H1 (cell line): ENCODE measurements at regions not wholly inside any gene's neighbourhood (a gene's known extent, or its start where the extent isn't known, plus 50 kb on each side); places are given as distances from the start of the nearest gene placed in this dataset.

Source experiments
- CBX5 ChIP-seq: fragments of 300-800, 300-1000 bp; sonication (generic); IDR thresholded peaks from 2 replicates; pipeline ENCODE4 v1.7.1; 2016; ENCODE audit warnings: antibody characterized with exemption, low read length, low read depth
- CTCF ChIP-seq, 3 experiments: IDR thresholded peaks; 1 replicate in 2 of 3; 2 replicates in 1 of 3; pipeline versions ENCODE4 v1.5.1 to v1.6.1; 2011; ENCODE audit warnings: low read length in 3 of 3, mild to moderate bottlenecking in 3 of 3, inconsistent platforms in 2 of 3, low read depth in 1 of 3, moderate library complexity in 1 of 3; ENCODE audit not compliant: insufficient read depth in 1 of 3; ENCODE audit errors: control extremely low read depth in 1 of 3
- EZH2 ChIP-seq: fragments of 200-600 bp; sonication (generic); IDR thresholded peaks from 2 replicates; pipeline ENCODE4 v1.7.1; 2012; ENCODE audit warnings: low read depth, mild to moderate bottlenecking, moderate library complexity, low read length, inconsistent platforms; ENCODE audit not compliant: severe bottlenecking
- FOSL1 ChIP-seq: IDR thresholded peaks from 2 replicates; pipeline ENCODE4 v1.6.1; 2011; ENCODE audit warnings: mild to moderate bottlenecking, low read depth, low read length, moderate library complexity; ENCODE audit not compliant: insufficient read depth
- JUN ChIP-seq: IDR thresholded peaks from 2 replicates; pipeline ENCODE4 v1.6.1; 2011; ENCODE audit warnings: low read depth, mild to moderate bottlenecking, improper control_type of control experiment, low read length
- POLR2A ChIP-seq, 2 experiments: IDR thresholded peaks; 1 replicate in 1 of 2; 2 replicates in 1 of 2; pipeline ENCODE4 v1.6.1; 2011; ENCODE audit warnings: low read depth in 2 of 2, low read length in 2 of 2, mild to moderate bottlenecking in 2 of 2; ENCODE audit errors: control extremely low read depth in 1 of 2
- POLR2AphosphoS5 ChIP-seq: IDR thresholded peaks from 2 replicates; pipeline ENCODE4 v1.6.1; 2011; ENCODE audit warnings: low read depth, low read length
- RAD21 ChIP-seq, 2 experiments: IDR thresholded peaks in 1 of 2; conservative IDR thresholded peaks in 1 of 2; 2 replicates each; pipeline ENCODE4 v1.6.1; 2011; ENCODE audit warnings: low read depth in 2 of 2, low read length in 2 of 2, improper control_type of control experiment in 1 of 2, inconsistent platforms in 1 of 2, mild to moderate bottlenecking in 1 of 2, moderate library complexity in 1 of 2
- SAP30 ChIP-seq: fragments of 300-600 bp; sonication (generic); IDR thresholded peaks from 2 replicates; pipeline ENCODE4 v1.7.1; 2012; ENCODE audit warnings: low read length, moderate library complexity, mild to moderate bottlenecking, inconsistent platforms; ENCODE audit not compliant: insufficient read depth, insufficient replicate concordance
- TAF1 ChIP-seq: IDR thresholded peaks from 2 replicates; pipeline ENCODE4 v1.6.1; 2011; ENCODE audit warnings: mild to moderate bottlenecking, low read depth, low read length
- YY1 ChIP-seq: IDR thresholded peaks from 2 replicates; pipeline ENCODE4 v1.6.1; 2011; ENCODE audit warnings: low read depth, mild to moderate bottlenecking, low read length

- TF ChIP-seq EZH2 (no peak), JUN (no peak), CTCF (IDR thresholded peaks at IDR 0.05; ENCODE audit: control extremely low read depth in 1 of 3, insufficient read depth in 1 of 3, low read depth in 1 of 3, low read length in 3 of 3) (no peak), FOSL1 (no peak), SAP30 (no peak), POLR2A (IDR thresholded peaks at IDR 0.05; ENCODE audit: control extremely low read depth in 1 of 2, low read depth in 2 of 2, low read length in 2 of 2) (no peak), TAF1 (no peak), RAD21 (IDR thresholded peaks at IDR 0.05 in 1 of 2, conservative IDR thresholded peaks at IDR 0.05 in 1 of 2; ENCODE audit: low read depth in 2 of 2, low read length in 2 of 2) (no peak), POLR2AphosphoS5 (no peak), CBX5 (no peak), YY1 (no peak)
These were observed 936.3 kb downstream of the CENPC start for GRCh38 chr4:66609014-66609413.
